Activated CD4-positive, alpha-beta memory T cell treated with anti-CD3 and anti-CD28 coated beads for 36 hours (primary cell): ENCODE measurements at regions not wholly inside any gene's neighbourhood (a gene's known extent, or its start where the extent isn't known, plus 50 kb on each side); places are given as distances from the start of the nearest gene placed in this dataset.
"Not testable (repeated sequence)": the region's sequence is repeated elsewhere in the genome, so short reads cannot be mapped to it uniquely, and the experiment has no call there.

Source experiments
- CTCF ChIA-PET: fragments of 350-600 bp; sonication (Branson Sonifier 250); formaldehyde crosslinking; loops from one replicate; lab custom pipeline; 2021; ENCODE audit warnings: antibody characterized with exemption, inconsistent platforms; lab: Charles Lee
- POLR2A ChIA-PET: fragments of 350-600 bp; sonication (Branson Sonifier 250); formaldehyde crosslinking; loops from one replicate; lab custom pipeline; 2021; ENCODE audit warnings: antibody characterized with exemption; lab: Charles Lee
- DNase-seq: peaks from one replicate; pipeline ENCODE4 v3.0.0-alpha.2; 2020
- H3K27ac Mint-ChIP-seq: one replicate; pipeline ENCODE4 v1.8.0; 2021; ENCODE audit warnings: mixed read lengths
- H3K27me3 Mint-ChIP-seq: one replicate; pipeline ENCODE4 v1.8.0; 2021; ENCODE audit warnings: mixed read lengths
- H3K36me3 Mint-ChIP-seq: one replicate; pipeline ENCODE4 v1.8.0; 2021; ENCODE audit warnings: mixed read lengths
- H3K4me1 Mint-ChIP-seq: one replicate; pipeline ENCODE4 v1.8.0; 2021; ENCODE audit warnings: low read depth, mixed read lengths
- H3K4me3 Mint-ChIP-seq: one replicate; pipeline ENCODE4 v1.8.0; 2021; ENCODE audit warnings: mild to moderate bottlenecking, mixed read lengths
- H3K9me3 Mint-ChIP-seq: one replicate; pipeline ENCODE4 v1.8.0; 2021; ENCODE audit warnings: mixed read lengths
- intact Hi-C: fragments of 100-400 bp; cut with micrococcal nuclease; formaldehyde crosslinking; loops from one replicate; pipeline ENCODE4 v1.15.1; 2023

DNA sequence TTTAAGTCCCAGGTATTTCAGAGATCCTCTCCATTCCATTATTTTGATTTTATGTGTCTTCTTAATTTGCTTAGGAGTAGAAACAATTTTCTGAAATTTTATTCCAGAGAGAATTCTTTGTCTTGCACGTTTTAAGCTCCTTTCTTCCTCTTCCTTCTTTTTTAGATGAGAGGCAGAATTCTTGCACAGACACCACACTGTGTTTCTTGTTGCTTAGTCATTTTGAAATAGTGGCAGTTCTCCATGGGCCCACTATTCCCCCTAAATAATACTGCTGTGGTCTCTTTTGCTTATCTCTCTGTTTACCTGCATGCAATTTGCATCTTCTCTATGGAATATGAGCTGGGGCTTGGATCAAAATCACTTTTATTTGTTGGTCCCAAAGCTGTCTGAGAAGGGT lies 54.3 kb upstream of the WAC start:
- Mint-ChIP-seq H3K27ac (no peak overlapping the region), H3K9me3 (peaks cover 5% of the 10 kb centered on the region), H3K27me3 (peaks cover 8% of the 10 kb centered on the region), H3K4me1 (no peaks in the 10 kb centered on the region), H3K36me3 (no peaks in the 10 kb centered on the region), H3K4me3 (no peak overlapping the region)
- POLR2A ChIA-PET = no interaction called here
- DNase-seq = no peak
- intact Hi-C loops = no loop called here
- CTCF ChIA-PET = interaction anchor here (1.7 kb wide), 1 partner anchor 48 kb away, joined by 3 read pairs; no protein-coding TSS in a partner anchor

DNA sequence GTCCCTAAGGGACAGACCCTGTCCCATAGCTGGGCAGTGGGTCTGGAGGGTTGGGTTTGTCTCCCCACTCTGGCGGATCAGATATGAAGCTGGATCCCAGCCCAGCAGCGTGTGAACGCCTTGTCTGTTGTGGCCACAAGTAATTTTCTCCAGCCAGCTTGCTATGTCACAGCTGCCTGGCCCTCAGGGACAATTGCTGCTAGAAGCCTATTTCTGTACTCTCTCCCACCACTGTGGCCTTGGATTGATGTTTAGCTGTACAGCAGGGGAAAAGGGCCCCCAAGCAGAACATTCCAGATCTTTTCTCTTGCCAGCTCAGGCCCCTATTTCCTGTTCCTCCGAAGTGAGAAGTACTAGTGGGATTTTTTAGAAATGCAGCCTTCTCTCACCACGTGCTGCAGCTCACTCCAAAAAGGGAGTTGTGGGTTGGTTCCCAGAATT lies 53.5 kb upstream of the WAC start:
- DNase-seq = no peak
- ChIA-PET POLR2A (no interaction called here), CTCF (interaction anchor here (1.7 kb wide), 1 partner anchor 49 kb away, joined by 3 read pairs; no protein-coding TSS in a partner anchor)
- peaks cover 8% of the 10 kb centered on the region for H3K27me3 Mint-ChIP-seq
- no peaks in the 10 kb centered on the region for H3K36me3 Mint-ChIP-seq
- H3K4me1 Mint-ChIP-seq = no peaks in the 10 kb centered on the region
- intact Hi-C loops = no loop called here
- no peak overlapping the region for H3K4me3 Mint-ChIP-seq
- peaks cover 5% of the 10 kb centered on the region for H3K9me3 Mint-ChIP-seq
- no peak overlapping the region for H3K27ac Mint-ChIP-seq

DNA sequence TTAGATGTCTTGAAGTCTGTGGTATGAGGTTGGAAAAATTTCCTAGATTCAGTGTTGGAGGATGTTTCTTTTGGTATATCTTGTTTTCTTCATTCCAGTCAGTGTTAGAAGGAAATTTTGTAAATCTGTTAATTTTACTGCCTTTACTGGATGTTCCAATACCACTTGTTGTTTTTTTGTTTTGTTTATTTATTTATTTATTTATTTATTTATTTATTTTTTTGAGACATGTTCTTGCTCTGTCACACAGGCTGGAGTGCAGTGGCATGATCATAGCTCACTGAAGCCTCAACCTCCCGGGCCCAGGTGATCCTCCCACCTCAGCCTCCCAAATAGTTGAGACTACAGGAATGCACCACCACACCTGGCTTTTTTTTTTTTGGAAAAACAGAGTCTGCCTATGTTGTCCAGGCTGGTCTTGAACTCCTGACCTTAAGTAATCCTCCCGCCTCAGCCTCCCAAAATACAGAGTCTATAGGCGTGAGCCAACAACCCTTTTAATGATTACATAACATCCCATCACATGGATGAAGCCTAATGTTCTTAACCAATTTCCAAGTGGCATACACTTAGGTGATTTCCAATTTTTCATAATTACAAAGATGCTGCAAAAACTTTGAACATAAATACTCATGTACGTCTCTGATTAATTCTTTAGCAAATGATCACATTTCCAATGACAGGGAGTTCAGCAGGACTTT lies 52.8 kb upstream of the WAC start:
- Mint-ChIP-seq H3K4me3 (no peak overlapping the region), H3K27me3 (peaks cover 8% of the 10 kb centered on the region), H3K36me3 (no peaks in the 10 kb centered on the region), H3K9me3 (peaks cover 5% of the 10 kb centered on the region), H3K27ac (no peak overlapping the region), H3K4me1 (no peaks in the 10 kb centered on the region)
- POLR2A ChIA-PET = no interaction called here
- intact Hi-C loops = no loop called here
- CTCF ChIA-PET = no interaction called here
- DNase-seq = no peak

DNA sequence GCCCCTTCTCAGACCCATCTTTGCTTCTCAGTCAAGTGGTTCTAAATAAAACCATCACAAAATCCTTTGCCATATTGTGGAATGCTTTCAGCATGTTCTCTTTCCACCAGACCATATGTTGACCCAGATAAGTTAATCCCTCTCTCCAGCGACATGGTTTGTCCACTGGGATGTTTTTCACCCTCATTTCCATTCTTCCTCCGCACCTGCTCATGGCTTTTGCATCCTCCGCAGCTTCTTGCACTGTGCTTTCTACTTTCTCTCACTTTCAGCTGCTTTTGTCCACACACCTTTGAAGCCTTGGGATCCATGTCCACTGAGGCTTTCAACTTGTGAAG lies 52.3 kb upstream of the WAC start:
- no peak overlapping the region for H3K27ac Mint-ChIP-seq
- CTCF ChIA-PET = no interaction called here
- intact Hi-C loops = no loop called here
- H3K9me3 Mint-ChIP-seq = peaks cover 5% of the 10 kb centered on the region
- no peaks in the 10 kb centered on the region for H3K36me3 Mint-ChIP-seq
- POLR2A ChIA-PET = no interaction called here
- no peak overlapping the region for H3K4me3 Mint-ChIP-seq
- H3K4me1 Mint-ChIP-seq = no peaks in the 10 kb centered on the region
- peaks cover 8% of the 10 kb centered on the region for H3K27me3 Mint-ChIP-seq
- no peak for DNase-seq

DNA sequence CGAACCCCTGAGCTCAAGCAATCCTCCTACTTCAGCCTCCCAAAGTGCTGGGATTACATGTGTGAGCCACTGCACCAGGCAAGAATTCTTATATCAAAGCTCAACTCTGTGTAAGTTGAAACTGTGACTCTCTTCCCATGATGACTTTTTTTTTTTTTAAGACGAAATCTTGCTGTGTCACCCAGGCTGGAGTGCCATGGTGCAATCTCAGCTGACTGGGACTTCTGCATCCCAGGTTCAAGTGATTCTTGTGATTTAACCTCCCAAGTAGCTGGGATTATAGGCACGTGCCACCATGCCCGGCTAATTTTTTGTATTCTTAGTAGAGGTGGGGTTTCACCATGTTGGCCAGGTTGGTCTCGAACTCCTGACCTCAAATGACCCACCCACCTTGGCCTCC lies 51.6 kb upstream of the WAC start:
- H3K27ac Mint-ChIP-seq, DNase-seq, H3K4me3 Mint-ChIP-seq, H3K27me3 Mint-ChIP-seq, CTCF ChIA-PET, intact Hi-C loops, H3K9me3 Mint-ChIP-seq, H3K4me1 Mint-ChIP-seq, POLR2A ChIA-PET, H3K36me3 Mint-ChIP-seq: not testable (repeated sequence)

DNA sequence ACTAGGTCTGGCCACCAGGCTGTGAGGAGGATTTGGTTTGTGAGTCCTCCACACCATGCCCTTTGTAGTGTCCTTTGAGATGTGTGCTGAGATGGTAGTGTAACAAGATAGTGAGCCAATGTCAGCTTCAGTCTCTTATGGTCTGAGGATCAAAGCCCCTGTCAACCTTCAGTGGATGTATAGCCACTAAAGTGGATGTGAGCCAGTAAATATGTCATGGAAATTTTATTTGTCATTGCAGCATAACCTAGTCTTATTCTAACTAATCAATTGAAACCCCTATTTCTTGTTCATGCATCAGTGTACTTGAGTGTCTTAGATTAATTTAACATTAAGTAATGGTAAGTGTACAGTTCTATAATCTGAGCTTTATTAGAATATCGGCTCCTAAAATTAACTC lies 51.0 kb upstream of the WAC start:
- H3K27ac Mint-ChIP-seq = no peak overlapping the region
- no peak overlapping the region for H3K4me3 Mint-ChIP-seq
- ChIA-PET CTCF (no interaction called here), POLR2A (no interaction called here)
- no peaks in the 10 kb centered on the region for H3K4me1 Mint-ChIP-seq
- peaks cover 6% of the 10 kb centered on the region for H3K27me3 Mint-ChIP-seq
- H3K9me3 Mint-ChIP-seq = peaks cover 5% of the 10 kb centered on the region
- intact Hi-C loops = no loop called here
- no peaks in the 10 kb centered on the region for H3K36me3 Mint-ChIP-seq
- DNase-seq = no peak
